Ishikawa (cell line): ENCODE measurements at regions not wholly inside any gene's neighbourhood (a gene's known extent, or its start where the extent isn't known, plus 50 kb on each side); places are given as distances from the start of the nearest gene placed in this dataset.

Experiments
- CEBPB ChIP-seq: IDR thresholded peaks from 2 replicates; pipeline ENCODE4 v1.6.1; 2012
- CREB1 ChIP-seq: IDR thresholded peaks from 2 replicates; pipeline ENCODE4 v1.6.1; 2012; ENCODE audit warnings: low read depth
- EGR1 ChIP-seq: IDR thresholded peaks from 2 replicates; pipeline ENCODE4 v1.6.1; 2012
- EP300 ChIP-seq: IDR thresholded peaks from 2 replicates; pipeline ENCODE4 v1.6.1; 2012; ENCODE audit warnings: borderline replicate concordance
- FOXM1 ChIP-seq: IDR thresholded peaks from 2 replicates; pipeline ENCODE4 v1.6.1; 2012; ENCODE audit warnings: low read depth, borderline replicate concordance
- NFIC ChIP-seq: IDR thresholded peaks from 2 replicates; pipeline ENCODE4 v1.6.1; 2012
- RAD21 ChIP-seq: IDR thresholded peaks from 2 replicates; pipeline ENCODE4 v1.6.1; 2012; ENCODE audit warnings: low read depth
- TAF1 ChIP-seq: IDR thresholded peaks from 2 replicates; pipeline ENCODE4 v1.6.1; 2012; ENCODE audit warnings: low read depth, mild to moderate bottlenecking
- TCF12 ChIP-seq: IDR thresholded peaks from 2 replicates; pipeline ENCODE4 v1.6.1; 2012; ENCODE audit warnings: low read depth
- TEAD4 ChIP-seq: IDR thresholded peaks from 2 replicates; pipeline ENCODE4 v1.6.1; 2012
- YY1 ChIP-seq: IDR thresholded peaks from 2 replicates; pipeline ENCODE4 v1.6.1; 2012; ENCODE audit warnings: low read depth
- ZBTB7A ChIP-seq: IDR thresholded peaks from 2 replicates; pipeline ENCODE4 v1.6.1; 2012; ENCODE audit warnings: low read depth
- TF ChIP-seq, protein P1 (sequence below): IDR thresholded peaks from 2 replicates; pipeline ENCODE4 v1.6.1; 2012
- TF ChIP-seq, protein P2 (sequence below): IDR thresholded peaks from 2 replicates; pipeline ENCODE4 v1.6.1; 2012
- TF ChIP-seq, protein P3 (sequence below): IDR thresholded peaks from 2 replicates; pipeline ENCODE4 v1.6.1; 2012; ENCODE audit warnings: low read depth, mild to moderate bottlenecking

DNA sequence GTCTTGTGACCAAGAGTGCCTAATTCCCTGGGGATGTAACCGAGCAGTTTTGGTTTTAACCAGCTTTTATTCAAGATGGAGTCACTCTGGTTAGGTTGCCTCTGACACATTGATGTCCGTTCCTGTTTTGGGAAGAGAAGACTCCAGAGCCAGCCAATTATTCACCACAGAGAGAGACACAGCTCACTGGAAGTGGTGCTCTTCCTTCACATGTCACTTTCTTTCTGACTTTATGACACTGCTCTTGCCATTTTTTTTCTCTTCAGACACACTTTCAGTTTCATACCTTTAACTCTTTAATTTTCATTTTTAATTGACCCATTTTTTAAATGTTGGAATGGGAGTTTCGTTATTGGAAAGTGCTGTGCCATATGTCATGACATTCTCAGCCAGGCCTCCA is 418.4 kb upstream of the FSTL5 start:
- TF ChIP-seq CEBPB, result no peak
- TF ChIP-seq TCF12, result no peak
- TF ChIP-seq, protein P1, sequence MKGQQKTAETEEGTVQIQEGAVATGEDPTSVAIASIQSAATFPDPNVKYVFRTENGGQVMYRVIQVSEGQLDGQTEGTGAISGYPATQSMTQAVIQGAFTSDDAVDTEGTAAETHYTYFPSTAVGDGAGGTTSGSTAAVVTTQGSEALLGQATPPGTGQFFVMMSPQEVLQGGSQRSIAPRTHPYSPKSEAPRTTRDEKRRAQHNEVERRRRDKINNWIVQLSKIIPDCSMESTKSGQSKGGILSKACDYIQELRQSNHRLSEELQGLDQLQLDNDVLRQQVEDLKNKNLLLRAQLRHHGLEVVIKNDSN, result no peak
- no peak for TF ChIP-seq TEAD4
- TF ChIP-seq NFIC, result no peak
- TF ChIP-seq EP300, result no peak
- no peak for TF ChIP-seq ZBTB7A
- TF ChIP-seq EGR1, result no peak
- no peak for TF ChIP-seq FOXM1
- TF ChIP-seq RAD21, result no peak
- TF ChIP-seq, protein P2, sequence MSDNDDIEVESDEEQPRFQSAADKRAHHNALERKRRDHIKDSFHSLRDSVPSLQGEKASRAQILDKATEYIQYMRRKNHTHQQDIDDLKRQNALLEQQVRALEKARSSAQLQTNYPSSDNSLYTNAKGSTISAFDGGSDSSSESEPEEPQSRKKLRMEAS, result no peak

DNA sequence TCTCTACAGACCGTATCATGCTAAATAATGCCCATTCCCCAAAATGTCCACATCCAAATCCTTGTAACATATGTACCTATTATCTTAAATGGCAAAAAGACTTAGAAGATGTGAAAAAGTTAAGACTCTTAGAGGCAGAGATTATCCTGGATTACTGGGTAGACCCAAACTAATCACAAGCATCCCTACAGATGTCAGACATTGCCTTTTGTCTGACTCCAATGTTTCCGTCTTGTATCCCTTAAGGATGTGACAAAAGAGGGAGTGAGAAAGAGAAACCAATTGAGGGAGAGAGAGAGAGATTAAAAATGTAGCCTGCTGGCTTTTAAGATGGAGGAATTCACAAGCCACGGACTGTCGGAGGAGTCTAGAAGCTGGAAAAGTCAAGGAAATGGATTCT is 401.9 kb upstream of the FSTL5 start:
- TF ChIP-seq CEBPB, result no peak
- TF ChIP-seq FOXM1, result no peak
- no peak for TF ChIP-seq RAD21
- TF ChIP-seq CREB1, result no peak
- no peak for TF ChIP-seq EP300
- TF ChIP-seq TAF1, result no peak

DNA sequence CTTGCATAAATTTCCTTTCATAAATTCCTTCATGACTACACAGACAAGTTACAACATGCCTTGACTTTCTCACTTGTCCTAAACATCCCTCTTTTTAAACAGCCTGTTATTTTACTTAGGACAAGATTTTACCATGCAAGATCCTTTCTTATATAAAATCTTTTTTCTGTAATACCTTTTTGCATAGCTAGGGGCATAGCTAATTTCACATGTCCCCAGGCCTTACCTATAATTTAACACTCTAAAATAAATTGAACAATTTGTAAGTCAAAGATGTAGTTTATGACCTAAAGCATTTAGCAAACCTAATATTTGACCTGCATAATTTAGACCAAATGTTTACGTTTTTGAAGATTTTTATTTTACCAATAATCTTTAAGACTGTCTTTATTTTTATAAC is 396.3 kb upstream of the FSTL5 start:
- TF ChIP-seq, protein P2, result no peak
- TF ChIP-seq CEBPB (no peak), ZBTB7A (no peak), NFIC (no peak), TCF12 (no peak), EP300 (no peak), RAD21 (no peak), TEAD4 (no peak), EGR1 (no peak), YY1 (no peak), TAF1 (no peak), FOXM1 (no peak), CREB1 (no peak)
- TF ChIP-seq, protein P1, result no peak
- TF ChIP-seq, protein P3, sequence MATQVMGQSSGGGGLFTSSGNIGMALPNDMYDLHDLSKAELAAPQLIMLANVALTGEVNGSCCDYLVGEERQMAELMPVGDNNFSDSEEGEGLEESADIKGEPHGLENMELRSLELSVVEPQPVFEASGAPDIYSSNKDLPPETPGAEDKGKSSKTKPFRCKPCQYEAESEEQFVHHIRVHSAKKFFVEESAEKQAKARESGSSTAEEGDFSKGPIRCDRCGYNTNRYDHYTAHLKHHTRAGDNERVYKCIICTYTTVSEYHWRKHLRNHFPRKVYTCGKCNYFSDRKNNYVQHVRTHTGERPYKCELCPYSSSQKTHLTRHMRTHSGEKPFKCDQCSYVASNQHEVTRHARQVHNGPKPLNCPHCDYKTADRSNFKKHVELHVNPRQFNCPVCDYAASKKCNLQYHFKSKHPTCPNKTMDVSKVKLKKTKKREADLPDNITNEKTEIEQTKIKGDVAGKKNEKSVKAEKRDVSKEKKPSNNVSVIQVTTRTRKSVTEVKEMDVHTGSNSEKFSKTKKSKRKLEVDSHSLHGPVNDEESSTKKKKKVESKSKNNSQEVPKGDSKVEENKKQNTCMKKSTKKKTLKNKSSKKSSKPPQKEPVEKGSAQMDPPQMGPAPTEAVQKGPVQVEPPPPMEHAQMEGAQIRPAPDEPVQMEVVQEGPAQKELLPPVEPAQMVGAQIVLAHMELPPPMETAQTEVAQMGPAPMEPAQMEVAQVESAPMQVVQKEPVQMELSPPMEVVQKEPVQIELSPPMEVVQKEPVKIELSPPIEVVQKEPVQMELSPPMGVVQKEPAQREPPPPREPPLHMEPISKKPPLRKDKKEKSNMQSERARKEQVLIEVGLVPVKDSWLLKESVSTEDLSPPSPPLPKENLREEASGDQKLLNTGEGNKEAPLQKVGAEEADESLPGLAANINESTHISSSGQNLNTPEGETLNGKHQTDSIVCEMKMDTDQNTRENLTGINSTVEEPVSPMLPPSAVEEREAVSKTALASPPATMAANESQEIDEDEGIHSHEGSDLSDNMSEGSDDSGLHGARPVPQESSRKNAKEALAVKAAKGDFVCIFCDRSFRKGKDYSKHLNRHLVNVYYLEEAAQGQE, result no peak

DNA sequence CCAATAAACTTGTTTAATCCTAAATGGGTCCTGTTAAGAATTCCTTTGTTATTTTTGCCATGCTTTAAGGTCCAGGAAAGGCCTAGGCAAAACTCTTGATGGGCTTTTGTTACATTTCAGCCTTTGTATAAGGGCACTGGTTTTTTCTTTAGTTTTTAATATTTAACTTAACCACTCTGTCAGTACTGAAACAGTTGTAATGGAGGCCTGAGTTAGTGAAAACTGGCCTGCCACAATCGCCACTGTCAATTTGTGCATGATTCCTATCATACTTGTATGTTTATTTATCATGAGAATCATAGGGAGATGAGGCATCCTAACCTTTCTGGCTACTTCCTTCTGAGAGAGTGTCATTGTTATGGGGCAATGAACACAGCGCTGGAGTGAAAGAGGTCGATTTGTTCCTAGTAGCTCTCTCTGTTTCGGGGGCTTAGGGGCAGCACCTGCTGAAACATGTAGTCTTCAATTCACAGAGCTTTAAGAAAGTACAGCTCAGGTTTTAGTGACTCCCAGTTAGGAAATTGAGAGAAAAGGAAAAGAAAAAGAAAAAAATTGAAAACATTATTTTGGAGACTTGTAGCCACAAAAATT is 393.8 kb upstream of the FSTL5 start:
- TF ChIP-seq TCF12, result no peak
- TF ChIP-seq ZBTB7A, result no peak
- no peak for TF ChIP-seq CEBPB
- no peak for TF ChIP-seq TAF1
- TF ChIP-seq, protein P1, result no peak
- TF ChIP-seq, protein P3, result no peak
- no peak for TF ChIP-seq EGR1
- no peak for TF ChIP-seq EP300
- no peak for TF ChIP-seq FOXM1
- no peak for TF ChIP-seq NFIC

DNA sequence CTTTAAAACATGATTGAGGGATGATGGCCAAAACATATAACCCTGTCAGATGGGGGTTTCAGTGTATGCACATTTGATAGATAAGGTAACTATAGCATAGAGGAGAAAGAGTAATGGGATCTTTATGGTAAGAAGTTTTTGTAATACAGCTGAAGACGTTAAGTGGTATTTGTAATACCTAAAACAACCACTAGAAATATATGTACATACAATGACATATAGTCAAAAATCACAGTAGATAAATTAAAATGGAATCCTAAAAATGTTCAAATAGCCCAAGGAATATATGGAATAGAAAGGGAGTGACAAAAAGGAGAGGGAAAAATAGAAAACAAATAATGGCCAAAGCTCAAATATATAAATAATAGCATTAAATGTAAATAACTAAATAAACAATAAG is 371.3 kb upstream of the FSTL5 start:
- no peak for TF ChIP-seq TEAD4
- TF ChIP-seq CREB1, result no peak
- no peak for TF ChIP-seq FOXM1
- TF ChIP-seq, protein P2, result no peak
- TF ChIP-seq CEBPB, result no peak
- TF ChIP-seq EGR1, result no peak
- no peak for TF ChIP-seq TCF12
- TF ChIP-seq TAF1, result no peak
- no peak for TF ChIP-seq RAD21
- TF ChIP-seq, protein P3, result no peak
- no peak for TF ChIP-seq ZBTB7A
- no peak for TF ChIP-seq EP300
- no peak for TF ChIP-seq YY1
- no peak for TF ChIP-seq NFIC
- TF ChIP-seq, protein P1, result no peak
